ENCODE measurements at regions not wholly inside any gene's neighbourhood (a gene's known extent, or its start where the extent isn't known, plus 50 kb on each side); places are given as distances from the start of the nearest gene placed in this dataset.

DNA sequence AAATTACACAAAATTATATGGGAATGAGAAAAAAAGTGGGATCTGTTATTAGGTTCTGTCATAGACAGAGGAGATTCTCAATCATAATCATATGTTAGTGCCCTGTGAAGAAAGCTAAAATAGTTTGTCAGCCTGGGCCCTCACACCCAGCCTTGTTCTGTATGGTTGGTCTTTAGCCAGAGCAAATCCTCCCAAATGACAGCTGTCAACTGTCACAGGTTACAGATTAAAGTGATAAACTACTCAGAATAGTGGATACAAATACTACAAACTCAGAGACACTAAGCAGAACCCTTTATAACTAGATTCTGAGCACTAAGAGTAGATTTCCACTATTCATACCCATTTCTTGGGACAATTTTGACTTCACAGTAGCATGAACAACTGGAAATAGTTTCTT, 405.0 kb upstream of the MEF2C start:
- TF ChIP-seq, protein P1, sequence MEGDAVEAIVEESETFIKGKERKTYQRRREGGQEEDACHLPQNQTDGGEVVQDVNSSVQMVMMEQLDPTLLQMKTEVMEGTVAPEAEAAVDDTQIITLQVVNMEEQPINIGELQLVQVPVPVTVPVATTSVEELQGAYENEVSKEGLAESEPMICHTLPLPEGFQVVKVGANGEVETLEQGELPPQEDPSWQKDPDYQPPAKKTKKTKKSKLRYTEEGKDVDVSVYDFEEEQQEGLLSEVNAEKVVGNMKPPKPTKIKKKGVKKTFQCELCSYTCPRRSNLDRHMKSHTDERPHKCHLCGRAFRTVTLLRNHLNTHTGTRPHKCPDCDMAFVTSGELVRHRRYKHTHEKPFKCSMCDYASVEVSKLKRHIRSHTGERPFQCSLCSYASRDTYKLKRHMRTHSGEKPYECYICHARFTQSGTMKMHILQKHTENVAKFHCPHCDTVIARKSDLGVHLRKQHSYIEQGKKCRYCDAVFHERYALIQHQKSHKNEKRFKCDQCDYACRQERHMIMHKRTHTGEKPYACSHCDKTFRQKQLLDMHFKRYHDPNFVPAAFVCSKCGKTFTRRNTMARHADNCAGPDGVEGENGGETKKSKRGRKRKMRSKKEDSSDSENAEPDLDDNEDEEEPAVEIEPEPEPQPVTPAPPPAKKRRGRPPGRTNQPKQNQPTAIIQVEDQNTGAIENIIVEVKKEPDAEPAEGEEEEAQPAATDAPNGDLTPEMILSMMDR (IDR thresholded peaks at IDR 0.05), result no peak
- no peak for TF ChIP-seq POLR2A (IDR thresholded peaks at IDR 0.05)
- TF ChIP-seq POLR2AphosphoS5 (IDR thresholded peaks at IDR 0.05), result no peak

All from stomach (tissue), 4 donors.